Right lobe of liver (tissue), 6 donors: ENCODE measurements at regions not wholly inside any gene's neighbourhood (a gene's known extent, or its start where the extent isn't known, plus 50 kb on each side); places are given as distances from the start of the nearest gene placed in this dataset.

Source experiments
- ATAC-seq, 4 donors: fragments of 200-7000 bp; cut with Tn5 transposase; one replicate each; pipeline ENCODE4 v1.9.1; 2020; ENCODE audit warnings: mild to moderate bottlenecking in 4 of 4, moderate library complexity in 4 of 4
- DNase-seq, 3 donors: peaks; one replicate each; pipeline ENCODE4 v3.0.0-alpha.2; 2020
- H3K27ac ChIP-seq, 3 donors: fragments of 200-600 bp; one replicate each; pipeline ENCODE4 v1.8.0; 2022
- H3K27me3 ChIP-seq, 2 donors: fragments of 200-600 bp; one replicate each; pipeline ENCODE4 v1.8.0; 2022
- H3K36me3 ChIP-seq, 4 donors: fragments of 200-600 bp; sonication (generic) in 1 of 4; one replicate each; pipeline versions ENCODE4 v1.5.1 to v1.8.0; 2017 to 2022; ENCODE audit warnings: control low read depth in 1 of 4
- H3K4me1 ChIP-seq, 4 donors: fragments of 200-600 bp; sonication (generic) in 1 of 4; one replicate each; pipeline versions ENCODE4 v1.5.1 to v1.8.0; 2017 to 2022; ENCODE audit warnings: control low read depth in 1 of 4
- H3K4me3 ChIP-seq, 3 donors: fragments of 200-600 bp; one replicate each; pipeline ENCODE4 v1.8.0; 2022
- H3K9me3 ChIP-seq, 4 donors: fragments of 200-600 bp; sonication (generic) in 1 of 4; one replicate each; pipeline versions ENCODE4 v1.5.1 to v1.8.0; 2017 to 2022; ENCODE audit warnings: control low read depth in 1 of 4
- POLR2A ChIP-seq: fragments of 450-650 bp; IDR thresholded peaks from one replicate; pipeline ENCODE4 v1.6.1; 2017; ENCODE audit warnings: antibody characterized with exemption, mild to moderate bottlenecking
- WGBS: methylation state at CpG from one replicate; pipeline ENCODE4 v1.1.6; 2018; ENCODE audit warnings: low coverage, low lambda C conversion rate; ENCODE audit not compliant: insufficient coverage; ENCODE audit errors: missing lambda C conversion rate; 5-methylcytosine and 5-hydroxymethylcytosine counted together
- intact Hi-C, 2 donors: fragments of 100-400 bp; cut with DNase I; formaldehyde crosslinking; loops; one replicate each; pipeline versions ENCODE4 v1.11.2 to v1.14.1; 2022
- TF ChIP-seq, protein P1 (sequence below), 4 donors: fragments of 200-600 bp in 3 of 4; fragments of 450-650 bp in 1 of 4; IDR thresholded peaks; one replicate each; pipeline versions ENCODE4 v1.5.1 to v1.8.0; 2016 to 2022; ENCODE audit warnings: antibody characterized with exemption in 4 of 4, mild to moderate bottlenecking in 2 of 4
- donor health status: DM: no; HTN: yes; CAD: no.
- donor health status: DM: no; HTN: no; CAD: no.
- donor health status: DM: no; HTN: no; CAD: no.
- donor health status: DM: no; HTN: yes; CAD: no.
- donor health status: DM: no; HTN: yes; CAD: no.

- WGBS = 49% methylated on average over 2 of the region's 2 CpGs
Measured at GRCh38 chr5:159735036-159735435, 181.2 kb upstream of the ADRA1B start.

DNA sequence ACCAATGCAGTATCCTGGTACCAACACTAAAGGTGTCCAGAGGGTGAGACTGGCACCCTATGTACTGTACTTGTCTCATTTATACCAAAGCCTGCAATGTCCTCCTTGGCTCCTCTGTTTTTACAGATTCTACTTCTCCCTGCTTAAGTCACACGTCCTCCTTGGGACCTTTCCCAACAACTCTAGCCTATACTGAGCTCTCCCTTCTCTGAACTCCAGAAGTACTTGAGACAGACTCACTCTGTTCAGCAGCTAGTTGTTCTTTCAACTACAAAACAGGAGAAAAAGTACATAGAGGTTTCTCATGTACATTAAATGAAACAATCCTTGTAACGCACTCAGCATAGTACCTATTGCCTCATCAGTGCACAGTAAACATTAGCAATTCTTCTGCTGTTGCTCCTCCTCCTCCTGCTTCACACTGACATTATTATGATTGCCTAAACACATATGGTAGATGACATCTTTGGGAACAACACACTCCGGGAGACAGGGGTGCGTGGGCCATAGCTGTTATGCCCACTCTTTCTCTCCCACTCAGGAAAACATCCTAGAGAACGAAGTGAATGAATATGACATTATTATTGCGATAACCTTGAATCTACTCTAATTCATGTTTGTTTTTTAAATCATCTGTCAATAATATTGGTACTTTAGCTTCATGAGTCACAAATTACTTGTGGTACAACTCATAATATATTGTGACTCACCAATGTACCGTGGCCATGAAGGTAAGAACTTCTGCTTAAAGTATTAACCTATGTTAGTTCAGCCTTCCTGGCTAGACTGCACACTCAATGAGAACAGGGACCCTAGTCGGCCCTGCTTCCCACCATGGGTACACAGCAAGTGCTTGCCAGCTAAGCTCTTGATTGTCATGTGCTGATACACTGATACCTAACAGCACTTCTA lies 180.3 kb upstream of the ADRA1B start:
- H3K4me1 ChIP-seq = no peaks in the 10 kb centered on the region
- H3K9me3 ChIP-seq = no peaks in the 10 kb centered on the region
- no peaks in the 10 kb centered on the region for H3K27me3 ChIP-seq
- H3K27ac ChIP-seq = no peak overlapping the region
- no peak for TF ChIP-seq POLR2A
- TF ChIP-seq, protein P1, sequence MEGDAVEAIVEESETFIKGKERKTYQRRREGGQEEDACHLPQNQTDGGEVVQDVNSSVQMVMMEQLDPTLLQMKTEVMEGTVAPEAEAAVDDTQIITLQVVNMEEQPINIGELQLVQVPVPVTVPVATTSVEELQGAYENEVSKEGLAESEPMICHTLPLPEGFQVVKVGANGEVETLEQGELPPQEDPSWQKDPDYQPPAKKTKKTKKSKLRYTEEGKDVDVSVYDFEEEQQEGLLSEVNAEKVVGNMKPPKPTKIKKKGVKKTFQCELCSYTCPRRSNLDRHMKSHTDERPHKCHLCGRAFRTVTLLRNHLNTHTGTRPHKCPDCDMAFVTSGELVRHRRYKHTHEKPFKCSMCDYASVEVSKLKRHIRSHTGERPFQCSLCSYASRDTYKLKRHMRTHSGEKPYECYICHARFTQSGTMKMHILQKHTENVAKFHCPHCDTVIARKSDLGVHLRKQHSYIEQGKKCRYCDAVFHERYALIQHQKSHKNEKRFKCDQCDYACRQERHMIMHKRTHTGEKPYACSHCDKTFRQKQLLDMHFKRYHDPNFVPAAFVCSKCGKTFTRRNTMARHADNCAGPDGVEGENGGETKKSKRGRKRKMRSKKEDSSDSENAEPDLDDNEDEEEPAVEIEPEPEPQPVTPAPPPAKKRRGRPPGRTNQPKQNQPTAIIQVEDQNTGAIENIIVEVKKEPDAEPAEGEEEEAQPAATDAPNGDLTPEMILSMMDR (IDR thresholded peaks at IDR 0.05) = no peak
- no peak for DNase-seq
- WGBS = 51% methylated on average over 7 of the region's 8 CpGs
- intact Hi-C loops = no loop called here
- no peak for ATAC-seq
- H3K36me3 ChIP-seq = no peaks in the 10 kb centered on the region
- no peak overlapping the region for H3K4me3 ChIP-seq

More at GRCh38 chr5:159735036-159735435, 181.2 kb upstream of the ADRA1B start:
- DNase-seq = no peak
- H3K4me3 ChIP-seq = no peak overlapping the region
- no peak overlapping the region for H3K27ac ChIP-seq
- ATAC-seq = no peak
- no peaks in the 10 kb centered on the region for H3K9me3 ChIP-seq
- H3K36me3 ChIP-seq = no peaks in the 10 kb centered on the region
- H3K27me3 ChIP-seq = no peaks in the 10 kb centered on the region
- TF ChIP-seq POLR2A = no peak
- TF ChIP-seq, protein P1 (IDR thresholded peaks at IDR 0.05) = no peak
- H3K4me1 ChIP-seq = no peaks in the 10 kb centered on the region
- intact Hi-C loops = no loop called here

DNA sequence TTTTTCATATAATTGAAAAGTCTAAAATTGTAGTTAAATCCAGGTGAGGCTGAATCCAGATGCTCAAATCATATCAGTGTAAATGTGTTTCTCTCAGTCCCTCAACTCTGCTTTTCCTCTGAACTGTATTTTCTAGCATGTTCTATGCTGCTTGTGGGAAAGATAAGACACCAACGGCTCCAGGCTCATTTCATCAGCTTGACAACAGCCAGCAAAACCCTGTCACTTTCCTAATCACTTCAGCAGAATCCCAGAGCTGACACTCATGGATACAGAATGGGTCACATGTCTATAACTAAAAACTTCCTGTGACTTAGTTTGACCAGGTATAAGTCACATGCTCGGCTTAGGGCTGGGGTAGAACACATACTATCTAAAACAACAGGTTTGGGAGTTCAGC lies 179.4 kb upstream of the ADRA1B start:
- WGBS = 33% methylated on average over 2 of the region's 2 CpGs
- H3K4me1 ChIP-seq = no peaks in the 10 kb centered on the region
- no peak for ATAC-seq
- H3K4me3 ChIP-seq = no peak overlapping the region
- H3K9me3 ChIP-seq = no peaks in the 10 kb centered on the region
- H3K36me3 ChIP-seq = no peaks in the 10 kb centered on the region
- no peak for DNase-seq
- no peak overlapping the region for H3K27ac ChIP-seq
- H3K27me3 ChIP-seq = no peaks in the 10 kb centered on the region
- intact Hi-C loops = no loop called here
- TF ChIP-seq, protein P1 (IDR thresholded peaks at IDR 0.05) = no peak
- no peak for TF ChIP-seq POLR2A

DNA sequence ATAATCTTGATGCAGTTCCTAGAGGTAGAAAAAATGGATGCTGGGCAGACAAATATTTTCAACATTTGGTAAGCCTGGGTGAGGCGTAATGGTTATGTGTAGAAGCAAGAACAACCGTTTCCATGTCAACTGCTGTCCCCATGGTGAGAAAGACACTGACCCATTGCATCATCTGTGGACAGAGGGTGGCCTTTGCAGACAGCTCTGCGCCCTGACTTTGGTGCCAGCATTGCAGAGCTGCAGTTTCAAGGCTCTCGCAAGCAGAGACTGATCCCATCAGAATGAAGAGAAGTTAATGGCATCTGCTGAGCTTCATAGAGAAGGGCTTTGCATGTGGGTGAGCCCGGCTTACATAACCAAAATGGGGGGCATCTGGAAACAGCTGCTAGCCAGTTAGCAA lies 179.0 kb upstream of the ADRA1B start:
- intact Hi-C loops = no loop called here

More for the DNA sequence above, 179.0 kb upstream of the ADRA1B start:
- Histone ChIP-seq H3K4me3 (no peak overlapping the region), H3K27me3 (no peaks in the 10 kb centered on the region), H3K27ac (no peak overlapping the region), H3K4me1 (no peaks in the 10 kb centered on the region), H3K36me3 (no peaks in the 10 kb centered on the region), H3K9me3 (no peaks in the 10 kb centered on the region)
- ATAC-seq (no peak), DNase-seq (no peak)
- 80% methylated on average over 1 of the region's 5 CpGs for WGBS
- TF ChIP-seq, protein P1 (IDR thresholded peaks at IDR 0.05) = no peak
- TF ChIP-seq POLR2A = no peak
